ENCODE measurements at regions not wholly inside any gene's neighbourhood (a gene's known extent, or its start where the extent isn't known, plus 50 kb on each side); places are given as distances from the start of the nearest gene placed in this dataset.

GRCh38 chr6:150549674-150550101, 50.0 kb upstream of the PLEKHG1 start:
- no peak for FAIRE-seq
- Histone ChIP-seq H3K9ac (ENCODE audit: low read length in 3 of 3) (no peak overlapping the region), H3K36me3 (ENCODE audit: control insufficient read depth in 2 of 3, insufficient read depth in 3 of 3, low read length in 3 of 3) (no peaks in the 10 kb centered on the region), H3K4me3 (ENCODE audit: low read length in 3 of 3) (no peak overlapping the region), H3K27ac (ENCODE audit: low read depth in 2 of 2, low read length in 2 of 2) (no peak overlapping the region), H3K27me3 (ENCODE audit: control insufficient read depth, insufficient read depth, low read length) (no peaks in the 10 kb centered on the region), H3K9me3 (ENCODE audit: control insufficient read depth in 2 of 3, insufficient read depth in 1 of 3, low read length in 3 of 3) (no peaks in the 10 kb centered on the region), H3K4me1 (ENCODE audit: control insufficient read depth in 2 of 3, insufficient read depth in 2 of 3, low read depth in 1 of 3, low read length in 3 of 3) (peaks cover 5 to 16% (median 14%) of the 10 kb centered on the region in 3 donors)
- DNase-seq = no peak
- intact Hi-C loops (cut with DNase I) = no loop called here
- no peak for TF ChIP-seq CTCF (IDR thresholded peaks at IDR 0.05; ENCODE audit: borderline replicate concordance, extremely low read depth, insufficient read depth)
